CD4-positive, alpha-beta T cell treated with Interleukin-15 for 4 hours (primary cell): ENCODE measurements at regions not wholly inside any gene's neighbourhood (a gene's known extent, or its start where the extent isn't known, plus 50 kb on each side); places are given as distances from the start of the nearest gene placed in this dataset.

ENCODE experiments used
- DNase-seq: peaks from one replicate; pipeline ENCODE4 v3.0.0-alpha.2; 2020; ENCODE audit warnings: low spot score

DNA sequence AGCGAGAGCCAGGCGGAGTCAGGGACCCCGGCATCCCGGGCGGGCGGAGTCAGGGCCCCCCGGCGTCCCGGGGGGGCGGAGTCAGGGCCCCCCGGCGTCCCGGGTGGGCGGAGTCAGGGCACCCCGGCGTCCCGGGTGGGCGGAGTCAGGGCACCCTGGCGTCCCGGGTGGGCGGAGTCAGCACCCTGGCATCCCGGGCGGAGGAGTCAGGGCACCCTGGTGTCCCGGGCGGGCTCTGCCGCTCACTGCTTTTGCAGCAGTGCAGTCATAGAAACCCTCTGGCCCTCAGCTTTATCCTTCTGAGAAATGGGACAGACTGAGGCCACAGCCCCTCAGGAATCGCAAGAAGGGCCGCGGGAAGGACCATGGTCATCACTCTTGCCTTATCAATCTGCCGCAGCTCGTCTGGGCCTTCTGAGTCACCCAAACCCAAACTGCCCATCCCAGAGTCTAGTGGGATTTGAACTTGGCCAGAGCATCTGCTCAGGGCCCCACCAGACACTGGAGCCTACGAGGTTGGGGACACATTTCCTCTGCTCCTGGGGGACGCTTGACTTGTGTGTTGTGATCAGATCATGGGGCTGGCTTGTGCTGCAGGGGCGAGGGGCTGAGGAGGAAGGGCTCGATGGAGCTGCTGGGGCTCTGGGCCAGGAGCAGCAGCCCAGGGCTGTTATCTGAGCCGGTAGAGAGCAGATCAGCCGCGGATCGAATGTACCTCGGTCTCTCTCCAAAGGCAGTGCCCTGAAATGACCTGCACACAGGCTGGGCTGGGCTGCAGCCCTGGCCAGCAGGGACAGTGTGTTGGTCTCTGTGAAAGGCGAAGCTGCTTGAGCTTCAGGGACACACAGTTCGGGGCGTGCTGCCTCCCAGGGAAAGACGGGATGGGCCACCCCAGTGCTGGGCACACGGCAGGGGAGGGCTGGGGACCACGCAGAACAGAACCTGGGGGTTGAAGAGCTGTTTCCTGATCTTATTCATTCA, 290.1 kb upstream of the HDAC4 start:
- no peak for DNase-seq

- no peak for DNase-seq
These were observed 289.2 kb upstream of the HDAC4 start for GRCh38 chr2:239689985-239690384.

DNA sequence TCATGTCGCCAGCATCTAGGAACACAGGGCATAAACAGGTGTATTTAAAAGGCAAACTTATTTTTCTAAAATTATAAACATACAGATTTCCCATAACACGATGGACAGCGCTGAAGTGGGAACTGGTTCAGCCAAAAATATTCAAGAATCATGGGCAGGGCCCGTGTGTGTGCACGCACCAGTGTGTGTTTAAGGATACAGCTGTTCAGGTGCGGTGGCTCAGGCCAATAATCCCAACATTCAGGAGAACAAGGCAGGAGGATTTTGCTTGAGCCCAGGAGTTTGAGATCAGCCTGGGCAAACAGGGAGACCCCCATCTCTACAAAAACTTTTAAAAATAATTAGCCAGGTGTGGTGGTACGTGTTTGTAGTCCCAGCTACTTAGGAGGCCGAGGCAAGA, 288.6 kb upstream of the HDAC4 start:
- DNase-seq = no peak

- DNase-seq = no peak
These were observed 288.0 kb upstream of the HDAC4 start for GRCh38 chr2:239688840-239689239.

GRCh38 chr2:239688122-239688681, 287.4 kb upstream of the HDAC4 start:
- no peak for DNase-seq

- DNase-seq = no peak
These were observed 286.6 kb upstream of the HDAC4 start for GRCh38 chr2:239687441-239687840.

GRCh38 chr2:239685965-239686364, 285.1 kb upstream of the HDAC4 start:
- DNase-seq = no peak

GRCh38 chr2:239685556-239685955, 284.7 kb upstream of the HDAC4 start:
- no peak for DNase-seq

GRCh38 chr2:239684996-239685395, 284.2 kb upstream of the HDAC4 start:
- DNase-seq = no peak

DNA sequence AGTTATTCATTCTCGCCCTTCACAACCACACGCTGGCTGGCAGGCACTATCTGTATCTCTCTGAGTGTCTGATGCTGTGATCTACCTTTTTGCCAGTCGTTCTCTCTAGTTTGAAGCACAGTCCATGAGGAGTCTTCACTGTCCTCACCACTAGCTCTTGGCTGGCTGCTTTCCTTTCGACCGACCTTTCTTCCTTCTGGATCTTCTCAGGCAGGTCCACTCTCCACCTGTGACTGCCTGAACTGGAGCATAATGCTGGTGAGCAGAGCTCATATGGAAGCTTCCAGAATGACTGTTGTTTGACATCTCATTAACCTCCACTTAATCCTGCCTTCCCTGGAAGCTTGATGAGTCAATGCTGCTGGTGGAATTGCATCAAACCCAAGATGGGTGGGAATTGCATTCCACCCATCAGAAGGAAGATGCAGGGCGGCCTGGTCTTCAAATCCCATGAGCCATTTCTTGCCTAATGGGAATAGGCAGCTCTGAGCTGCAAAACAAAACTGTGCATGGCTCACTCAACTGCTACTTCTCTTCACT, 283.5 kb upstream of the HDAC4 start:
- no peak for DNase-seq

GRCh38 chr2:239682518-239682917, 281.7 kb upstream of the HDAC4 start:
- DNase-seq = no peak

GRCh38 chr2:239679755-239680154, 278.9 kb upstream of the HDAC4 start:
- DNase-seq = no peak

DNA sequence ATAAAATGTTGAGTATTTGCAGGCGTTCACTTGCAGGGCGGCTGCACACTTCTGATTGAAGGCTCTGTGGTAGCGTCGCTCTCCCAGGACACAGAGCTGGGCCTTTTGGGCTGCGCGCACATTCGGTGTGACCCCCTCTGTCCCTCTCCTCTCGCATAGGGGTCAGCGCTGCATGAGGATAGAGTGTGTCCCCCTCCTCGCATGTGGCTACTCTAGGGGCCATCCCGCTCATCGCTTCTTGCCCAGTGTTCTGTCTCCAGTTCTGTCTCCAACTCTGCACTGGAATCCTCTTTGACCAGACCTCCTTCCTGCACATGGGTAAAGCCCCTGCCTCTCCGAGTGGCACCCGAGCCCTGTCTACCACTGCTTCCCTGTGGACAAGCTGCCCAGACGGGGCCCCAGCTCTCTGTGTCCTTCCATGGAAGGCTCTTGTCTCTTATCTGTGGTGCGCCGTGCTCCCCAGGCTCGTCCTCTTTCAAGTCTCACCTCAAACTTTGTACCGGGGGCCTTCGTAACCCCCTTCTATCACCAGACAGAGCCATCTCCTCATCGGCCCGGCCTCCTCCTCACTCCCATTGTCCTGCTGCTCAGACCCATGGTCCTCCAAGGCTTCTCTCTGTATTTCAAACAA, 278.0 kb upstream of the HDAC4 start:
- no peak for DNase-seq

- no peak for DNase-seq
These were observed 277.3 kb upstream of the HDAC4 start for GRCh38 chr2:239678186-239678490.

DNA sequence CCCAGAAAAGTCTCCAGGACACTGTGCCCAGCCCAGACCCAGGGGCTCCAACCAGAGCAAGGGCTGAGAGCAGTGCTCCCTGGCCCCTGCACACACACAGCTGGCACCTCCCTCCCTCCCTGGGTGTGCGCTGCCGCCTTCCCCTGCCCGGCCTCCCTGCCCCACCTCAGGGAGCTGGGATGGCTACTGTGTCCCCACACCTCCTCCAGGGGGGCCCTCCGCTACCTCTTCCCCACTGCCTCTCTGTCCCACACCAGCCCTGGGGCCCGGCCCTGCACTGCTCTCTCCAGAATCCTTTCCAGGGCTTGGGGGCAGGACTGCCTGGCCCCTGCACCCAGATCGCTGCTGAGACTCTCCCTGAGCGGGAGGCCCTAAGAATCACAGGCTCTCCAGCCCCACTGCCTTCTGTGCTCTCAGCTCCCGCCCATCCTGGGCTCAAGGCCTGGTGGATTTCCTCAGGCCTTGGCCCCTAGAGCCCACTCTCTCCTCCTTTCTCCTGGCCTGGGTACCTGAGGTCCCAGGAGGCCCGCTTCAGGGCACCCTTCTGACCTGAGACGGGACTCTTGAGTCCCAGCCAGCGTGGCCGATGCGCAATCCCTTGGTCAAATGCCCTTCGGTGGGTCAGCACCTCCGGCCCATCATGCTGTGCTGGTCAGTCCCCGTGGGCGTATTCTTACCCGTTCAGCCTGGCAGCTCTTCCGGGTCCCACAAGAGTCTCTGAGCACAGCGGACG, 276.8 kb upstream of the HDAC4 start:
- DNase-seq = no peak

GRCh38 chr2:239676716-239677452, 276.1 kb upstream of the HDAC4 start:
- no peak for DNase-seq

GRCh38 chr2:239675826-239676715, 275.3 kb upstream of the HDAC4 start:
- DNase-seq = no peak

DNA sequence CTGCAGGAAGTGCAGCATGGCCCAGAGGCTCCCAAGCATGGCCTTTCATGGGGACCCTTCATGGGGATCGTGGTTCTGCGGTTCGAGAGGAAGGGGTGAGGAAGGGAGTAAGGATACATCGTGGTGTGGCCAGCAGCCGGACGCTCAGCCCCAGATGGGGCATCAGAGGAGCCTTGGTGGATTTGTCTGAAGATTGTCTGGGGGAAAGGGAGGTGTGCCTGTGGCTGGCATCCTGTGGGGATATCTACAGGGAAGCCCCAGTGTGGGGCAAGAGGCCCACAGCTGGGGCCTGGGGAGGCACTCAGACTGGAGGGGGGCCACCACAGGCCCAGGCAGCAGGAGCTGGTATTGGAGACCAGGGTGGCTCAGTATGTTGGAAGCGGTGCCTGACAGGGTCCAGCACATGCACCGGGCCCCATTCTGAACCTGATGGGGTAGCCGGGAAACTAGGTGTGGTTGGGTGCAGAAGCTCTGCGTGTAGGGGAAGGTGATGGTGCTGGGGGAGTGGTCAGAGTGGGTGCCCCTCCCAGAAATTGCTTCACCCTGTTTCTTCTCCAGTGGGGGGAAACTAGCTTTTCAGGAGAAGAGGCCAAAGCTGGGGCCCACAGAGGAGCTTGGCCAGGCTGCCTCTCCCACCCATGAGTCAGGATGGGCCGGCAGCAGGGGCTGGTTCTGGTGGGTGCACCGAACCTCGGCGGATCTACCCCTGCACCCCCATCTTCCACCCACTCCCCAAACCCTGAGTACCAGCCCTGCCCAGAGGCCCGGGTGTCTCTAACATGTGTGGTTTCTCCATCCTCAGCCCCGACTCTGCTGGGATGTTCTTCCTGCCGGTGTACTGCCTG, 274.4 kb upstream of the HDAC4 start:
- DNase-seq = no peak

GRCh38 chr2:239674101-239674980, 273.5 kb upstream of the HDAC4 start:
- no peak for DNase-seq
